Left hindlimb (tissue), 1 donor: ENCODE measurements at regions not wholly inside any gene's neighbourhood (a gene's known extent, or its start where the extent isn't known, plus 50 kb on each side); places are given as distances from the start of the nearest gene placed in this dataset.
"Not testable (repeated sequence)": the region's sequence is repeated elsewhere in the genome, so short reads cannot be mapped to it uniquely, and the experiment has no call there.

ENCODE experiments used
- DNase-seq: peaks from one replicate; pipeline ENCODE4 v3.0.0-alpha.2; 2018

DNA sequence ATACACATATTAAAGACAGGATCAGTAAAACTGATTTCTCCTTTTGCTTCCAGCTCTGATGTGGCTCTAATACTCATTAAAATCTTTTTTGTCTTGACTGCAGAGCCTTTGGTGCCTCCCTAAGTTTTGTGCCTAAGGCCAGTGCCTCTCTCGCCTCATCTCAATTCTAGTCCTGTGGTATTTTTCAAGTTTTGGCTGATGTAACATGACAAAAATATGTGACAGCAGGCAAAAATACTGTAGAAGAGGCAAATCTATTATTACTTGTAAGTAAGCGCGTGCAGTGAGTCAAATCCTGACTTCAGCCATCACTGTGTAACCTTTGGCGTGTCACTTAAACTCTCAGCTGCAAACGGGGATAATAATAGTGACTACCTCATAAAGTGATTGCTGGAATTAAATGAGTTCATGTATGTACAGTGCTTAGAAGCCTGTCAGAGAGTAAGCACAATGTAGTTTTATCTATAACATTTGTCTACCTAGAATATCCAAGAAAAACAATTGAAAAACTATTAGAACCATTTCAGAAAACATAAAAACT lies 74.0 kb downstream of the MAB21L3 start:
- no peak for DNase-seq

DNA sequence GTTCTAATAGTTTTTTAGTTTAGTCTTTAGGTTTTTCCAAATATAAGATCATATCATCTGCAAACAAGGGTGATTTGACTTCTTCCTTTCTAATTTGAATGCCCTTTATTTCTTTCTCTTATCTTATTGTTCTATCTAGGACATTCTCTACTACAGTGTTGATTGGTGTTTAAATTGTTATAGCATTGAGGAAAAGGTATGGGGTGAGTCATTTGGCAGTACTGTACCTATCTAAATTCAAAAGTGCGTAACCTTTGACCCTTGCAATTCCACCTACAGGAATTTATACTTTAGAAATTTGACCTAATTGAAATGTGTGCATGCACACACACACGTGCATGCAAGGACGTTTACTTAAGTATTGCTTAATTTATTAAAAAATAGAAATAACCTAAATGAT lies 78.3 kb downstream of the MAB21L3 start:
- DNase-seq: no peak

DNA sequence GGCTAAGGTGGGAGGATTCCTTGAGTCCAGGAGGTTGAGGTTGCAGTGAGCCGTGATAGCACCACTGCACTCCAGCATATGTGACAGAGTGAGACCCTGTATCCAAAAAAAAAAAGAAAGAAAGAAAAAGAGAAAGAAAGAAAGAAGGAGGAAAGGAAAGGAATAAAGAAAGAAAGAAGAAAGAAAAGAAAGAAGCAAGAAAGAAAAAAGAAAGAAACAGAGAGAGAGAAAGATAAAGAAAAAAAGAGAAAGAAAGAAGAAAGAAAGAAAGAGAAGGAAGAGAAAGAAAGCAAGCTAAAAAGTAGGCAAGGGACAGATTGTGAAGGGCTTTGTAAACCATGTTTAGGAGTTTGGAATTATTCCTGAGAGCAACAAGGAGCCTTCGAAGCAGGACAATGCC lies 80.1 kb downstream of the MAB21L3 start:
- no peak for DNase-seq

DNA sequence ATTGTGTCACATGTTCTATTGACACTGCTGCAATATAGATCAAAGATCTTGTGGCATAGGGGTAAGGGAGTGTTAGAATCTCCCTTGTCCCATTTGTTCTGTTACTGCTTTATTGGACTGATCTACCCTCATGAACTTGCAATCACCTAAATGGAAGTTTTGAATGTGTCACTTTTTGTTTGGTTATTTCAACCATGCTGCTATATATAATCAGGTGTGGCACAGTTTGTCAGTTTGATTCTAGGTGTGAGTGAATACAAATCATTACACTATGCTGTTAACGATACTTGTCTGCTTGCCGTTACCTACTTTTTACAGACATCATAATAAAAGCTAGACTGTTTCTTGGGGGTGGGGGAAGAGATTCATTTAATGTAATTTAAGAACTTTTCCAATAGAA lies 82.6 kb downstream of the MAB21L3 start:
- no peak for DNase-seq

DNA sequence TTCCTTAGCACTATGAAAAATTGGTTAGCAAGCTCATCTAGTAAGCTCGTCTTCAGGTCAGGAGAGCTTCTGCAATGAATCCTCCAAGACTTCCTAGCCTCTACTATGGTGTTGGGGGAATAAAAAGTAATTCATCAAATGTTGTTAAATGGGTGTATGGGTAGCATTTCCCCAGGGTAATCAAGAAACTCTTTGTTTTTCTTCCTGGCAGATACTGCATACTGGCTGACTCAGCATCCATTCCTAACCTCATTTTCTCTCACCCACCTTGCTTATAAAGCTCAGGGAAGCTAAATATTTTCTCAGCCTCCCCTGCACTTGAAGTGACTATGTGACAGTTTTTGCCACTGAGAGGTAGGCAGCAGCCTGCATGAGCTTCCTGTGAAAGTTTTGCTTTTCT lies 83.4 kb downstream of the MAB21L3 start:
- DNase-seq: no peak

DNA sequence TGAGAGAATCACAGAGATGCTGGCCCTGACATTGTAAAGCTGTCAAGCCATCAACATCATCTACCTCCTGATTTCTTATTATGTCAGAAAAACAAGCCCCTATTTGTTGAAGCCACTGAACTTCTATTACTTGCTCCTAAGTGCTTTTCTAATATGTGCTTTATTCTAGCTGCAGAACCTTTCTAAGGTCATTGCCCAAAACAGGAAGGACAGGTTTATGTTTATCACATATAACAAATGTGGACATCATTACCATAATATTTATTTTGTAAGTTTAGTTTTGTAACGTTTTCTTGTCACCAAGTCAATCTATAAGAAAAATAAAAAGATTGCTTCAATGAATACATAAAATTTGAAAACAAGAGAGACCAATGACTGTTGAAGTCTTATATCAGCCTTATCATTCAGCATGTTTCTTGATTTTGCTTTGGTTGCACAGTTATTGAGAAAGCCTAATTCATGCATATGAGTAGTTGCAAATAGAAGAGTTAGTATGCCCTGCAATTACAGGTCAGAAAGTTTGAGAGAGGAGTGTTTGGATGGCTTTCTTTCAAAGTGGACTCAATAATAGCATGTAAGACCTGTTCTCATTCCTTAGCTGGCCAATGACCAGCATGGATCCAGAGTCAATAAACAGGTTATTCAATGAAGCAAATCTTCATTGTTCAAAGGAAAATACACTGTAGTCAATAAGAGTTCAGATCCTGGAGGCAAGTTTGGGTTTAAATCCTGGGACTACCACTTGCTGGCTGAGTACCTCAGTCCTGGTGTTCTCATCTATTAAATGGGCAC lies 84.1 kb downstream of the MAB21L3 start:
- no peak for DNase-seq

DNA sequence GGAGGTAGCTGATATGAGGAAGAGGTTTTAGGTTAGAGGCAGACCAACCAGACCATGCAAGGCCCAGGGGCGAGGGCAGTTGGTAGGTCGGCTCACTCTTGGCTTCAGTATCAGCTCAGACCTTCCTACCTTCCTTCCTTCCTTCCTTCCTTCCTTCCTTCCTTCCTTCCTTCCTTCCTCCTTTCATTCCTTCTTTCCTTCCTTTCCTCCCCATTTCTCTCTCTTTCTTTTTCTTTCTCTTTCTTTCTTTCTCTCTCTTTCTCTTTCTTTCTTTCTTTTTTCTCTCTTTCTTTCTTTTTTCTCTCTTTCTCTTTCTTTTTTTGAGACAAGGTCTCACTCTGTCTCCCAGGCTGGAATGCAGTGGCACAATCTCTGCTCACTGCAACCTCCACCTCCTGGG lies 89.1 kb downstream of the MAB21L3 start:
- not testable (repeated sequence) for DNase-seq

DNA sequence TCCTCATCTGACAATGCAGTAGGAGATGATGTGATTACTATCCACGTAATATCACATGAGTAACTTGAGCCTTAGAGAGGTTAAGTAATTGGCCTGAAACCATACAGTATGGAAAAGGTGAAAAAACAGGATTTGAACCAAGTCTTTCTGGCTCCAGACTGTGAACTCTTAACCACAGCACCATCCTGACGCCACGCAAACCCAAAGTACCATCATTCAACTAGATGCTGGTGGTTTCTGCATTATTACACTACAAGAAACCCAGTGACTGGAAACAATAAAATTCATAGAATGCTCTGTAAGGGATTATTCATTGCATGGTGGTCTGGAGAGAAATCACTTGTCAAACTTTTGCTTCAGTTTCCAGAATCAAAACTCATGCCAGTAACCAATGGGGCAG lies 90.7 kb downstream of the MAB21L3 start:
- DNase-seq: no peak

DNA sequence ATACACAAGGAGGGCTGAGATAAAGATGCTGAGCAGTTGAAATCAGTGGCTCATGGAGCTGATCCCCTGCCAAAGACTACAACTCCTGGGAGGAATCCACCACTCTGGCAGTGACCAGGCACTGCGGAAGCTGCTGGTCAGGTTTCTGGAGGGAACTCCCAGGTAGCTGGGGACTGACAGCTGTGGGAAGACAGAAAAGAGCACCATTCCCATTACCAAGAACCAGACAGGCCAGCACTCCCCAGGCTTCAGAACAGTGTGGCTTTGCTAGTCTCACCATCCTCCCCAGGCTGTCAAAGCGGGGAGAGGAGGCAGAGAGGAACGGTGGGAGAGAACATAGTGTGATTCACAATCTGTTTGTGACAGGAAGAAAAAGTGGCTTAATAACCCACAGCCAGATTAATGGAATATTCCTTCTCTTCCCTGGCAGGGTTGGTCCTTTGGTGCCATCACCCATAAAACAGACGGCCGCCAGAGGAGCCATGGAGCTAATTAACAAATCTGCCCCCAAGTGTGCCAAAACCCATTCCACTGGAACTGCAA lies 92.1 kb downstream of the MAB21L3 start:
- DNase-seq: no peak

DNA sequence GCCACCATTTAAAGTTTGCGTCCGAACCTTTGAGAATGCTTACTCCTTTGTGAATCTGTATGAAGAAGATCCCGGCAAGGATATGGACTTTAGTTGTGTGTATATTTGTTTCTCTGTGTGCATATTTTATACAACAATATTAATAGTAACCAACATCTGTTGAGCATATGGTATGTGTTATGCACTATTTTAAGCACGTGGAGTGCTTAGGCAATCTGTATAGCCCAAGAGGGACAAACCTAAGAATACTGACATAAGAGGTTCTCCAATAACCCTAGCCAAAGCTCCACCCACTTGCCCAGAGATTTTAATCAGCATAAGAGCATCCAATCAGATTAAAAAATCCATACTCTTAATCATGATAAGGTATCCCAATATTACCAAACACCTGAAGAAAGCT lies 92.7 kb downstream of the MAB21L3 start:
- DNase-seq: no peak

DNA sequence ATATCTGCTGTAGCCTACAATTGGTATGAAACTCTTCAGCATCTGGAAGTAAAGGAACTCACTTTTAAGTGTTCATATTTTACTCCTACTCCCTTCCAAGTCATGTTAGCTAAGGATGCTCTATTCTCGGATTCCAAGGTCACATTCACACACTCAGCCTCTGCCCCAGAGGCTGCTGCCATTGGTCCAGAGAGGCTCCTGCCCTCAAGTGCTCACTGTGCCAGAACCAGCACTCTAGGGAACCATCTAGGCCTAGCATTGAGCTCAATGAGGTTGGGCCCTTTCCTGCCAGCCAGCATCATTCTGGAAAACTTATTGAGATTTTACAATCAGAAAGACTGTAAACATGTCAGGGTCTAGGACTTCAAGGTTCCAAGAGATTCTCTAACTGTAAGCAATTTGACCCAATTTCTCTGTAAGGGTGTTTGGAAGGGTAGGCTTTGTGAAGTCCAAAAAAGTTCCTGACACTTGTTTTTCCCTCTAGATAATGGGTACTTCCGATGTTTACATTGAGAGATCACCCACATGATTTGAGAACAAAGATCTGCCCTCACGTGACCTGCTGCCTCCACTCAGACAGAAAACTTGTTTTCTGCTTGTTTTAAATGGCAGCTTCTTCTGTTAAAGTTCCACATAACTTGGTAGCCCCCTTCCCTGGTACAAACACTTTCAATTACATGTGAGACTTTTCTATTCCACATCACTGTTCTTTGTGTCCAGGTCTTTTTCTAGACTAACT lies 94.9 kb downstream of the MAB21L3 start:
- DNase-seq: no peak

DNA sequence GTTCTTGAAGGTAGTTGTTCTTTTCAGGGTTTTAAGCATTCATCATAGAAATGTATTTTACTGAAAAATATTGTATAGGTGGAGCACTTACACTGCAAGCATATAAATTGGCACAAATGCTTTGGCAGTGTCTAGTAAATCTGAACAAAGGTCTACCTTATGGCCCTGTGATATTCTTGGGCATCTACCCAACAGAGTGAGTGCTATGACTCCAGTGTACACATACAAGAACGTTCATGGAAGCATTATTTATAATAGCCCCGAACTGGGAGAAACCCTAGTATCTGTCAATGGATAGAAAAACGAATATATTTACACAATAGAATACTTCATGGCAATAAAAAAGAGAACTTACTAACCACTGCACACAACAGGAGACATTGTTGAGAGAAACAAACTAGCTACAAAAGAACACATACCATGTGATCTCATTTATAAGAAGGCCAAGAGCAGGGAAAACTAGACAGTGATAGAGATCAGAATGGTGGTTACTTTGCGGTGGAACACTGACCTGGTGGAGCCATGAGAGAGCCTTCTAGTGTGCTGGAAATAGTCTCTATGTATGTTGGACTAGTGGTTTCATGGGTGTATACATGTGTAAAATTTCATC lies 96.0 kb downstream of the MAB21L3 start:
- no peak for DNase-seq

DNA sequence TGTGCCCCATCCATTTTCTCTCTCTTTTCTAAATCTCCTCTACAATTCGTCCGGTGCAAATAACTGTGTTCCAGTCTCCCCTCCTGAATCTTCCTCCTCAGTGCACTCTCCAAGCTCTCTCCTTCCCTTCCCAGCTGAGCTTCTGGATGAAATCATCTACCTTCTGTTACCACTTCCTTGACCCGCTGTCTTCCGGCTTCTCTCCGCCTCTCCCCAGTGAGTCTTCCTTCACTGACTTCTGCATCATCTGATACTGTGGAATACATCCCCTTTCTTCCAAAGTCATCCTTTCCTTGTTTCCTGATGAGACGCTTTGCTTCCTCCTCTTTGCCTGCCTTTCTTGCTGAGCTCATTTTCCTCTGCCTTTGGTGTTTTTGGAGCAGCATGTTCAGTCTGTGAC lies 96.9 kb downstream of the MAB21L3 start:
- no peak for DNase-seq

DNA sequence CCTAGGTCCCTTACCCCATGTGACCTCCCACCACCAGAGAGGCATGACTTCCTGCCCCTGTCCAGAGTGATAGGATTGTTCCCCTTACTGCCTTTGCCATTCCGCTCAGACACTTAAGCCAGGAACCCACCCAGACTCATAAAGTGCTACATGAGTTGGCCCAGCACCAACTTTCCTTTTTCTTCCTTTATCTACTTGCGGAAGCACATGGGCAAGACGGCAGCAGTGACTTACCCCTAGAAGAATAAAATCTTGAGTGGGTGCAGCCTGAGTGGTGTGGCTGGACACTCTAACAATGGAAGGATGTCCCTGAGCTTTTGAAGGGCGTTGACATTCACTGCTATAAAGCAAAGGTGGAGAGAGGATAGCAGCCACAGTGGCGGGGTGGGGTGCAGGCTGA lies 100.1 kb downstream of the MAB21L3 start:
- DNase-seq: no peak

DNA sequence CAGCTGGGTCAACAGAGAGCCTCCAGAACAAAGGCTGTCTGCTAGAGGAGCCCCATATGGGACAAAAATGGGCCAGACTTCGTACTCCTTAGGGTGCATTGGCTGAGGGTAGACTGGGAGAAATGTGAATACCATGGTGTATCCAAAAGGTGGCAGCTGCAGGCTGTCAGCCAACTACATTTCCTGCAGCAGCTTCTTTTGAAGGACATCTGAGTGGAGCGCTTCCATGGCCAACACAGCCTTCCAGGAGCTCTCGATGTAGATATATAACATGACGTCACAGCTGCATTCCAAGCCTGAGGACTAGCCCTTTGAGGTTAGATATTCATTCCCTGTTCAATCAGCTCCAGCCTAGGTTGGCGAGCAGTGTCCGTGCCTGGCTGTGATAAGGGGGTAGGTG lies 107.7 kb downstream of the MAB21L3 start:
- no peak for DNase-seq

DNA sequence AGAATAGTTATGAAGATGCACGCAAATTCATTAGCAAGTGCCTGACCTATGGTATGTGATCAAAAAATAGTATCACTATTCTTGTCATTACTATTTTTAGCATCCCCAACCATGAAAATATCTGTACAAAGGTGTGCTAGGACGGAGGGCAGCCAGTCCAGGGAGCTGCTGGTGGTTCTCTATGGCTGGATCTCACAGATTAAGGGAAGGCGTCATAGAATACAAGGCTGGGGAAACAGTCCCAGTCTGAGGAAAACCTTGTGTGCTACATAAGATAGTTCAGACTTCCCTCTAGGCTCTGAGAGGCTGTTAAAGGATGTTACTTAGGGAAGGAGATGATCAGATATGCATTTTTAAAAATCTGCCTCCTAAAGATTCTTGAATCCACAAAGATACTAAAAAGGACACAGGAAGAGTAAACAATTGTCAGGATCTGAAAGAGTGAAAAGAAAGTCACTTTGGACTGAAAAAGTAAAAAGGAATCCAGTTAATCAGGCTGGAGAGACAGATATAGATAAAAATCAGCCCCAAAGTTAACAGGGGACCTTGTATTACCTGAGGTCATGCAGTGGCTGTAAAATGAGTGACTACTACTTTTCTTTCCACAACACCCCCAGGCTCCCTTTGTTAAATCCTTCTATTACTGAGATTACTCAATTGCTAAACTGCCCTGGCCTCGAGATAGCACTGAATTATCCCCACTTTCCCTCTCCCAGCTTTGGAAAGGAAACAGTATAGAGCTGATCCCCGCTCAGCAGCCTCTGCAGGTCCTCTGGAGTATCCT lies 108.6 kb downstream of the MAB21L3 start:
- no peak for DNase-seq

DNA sequence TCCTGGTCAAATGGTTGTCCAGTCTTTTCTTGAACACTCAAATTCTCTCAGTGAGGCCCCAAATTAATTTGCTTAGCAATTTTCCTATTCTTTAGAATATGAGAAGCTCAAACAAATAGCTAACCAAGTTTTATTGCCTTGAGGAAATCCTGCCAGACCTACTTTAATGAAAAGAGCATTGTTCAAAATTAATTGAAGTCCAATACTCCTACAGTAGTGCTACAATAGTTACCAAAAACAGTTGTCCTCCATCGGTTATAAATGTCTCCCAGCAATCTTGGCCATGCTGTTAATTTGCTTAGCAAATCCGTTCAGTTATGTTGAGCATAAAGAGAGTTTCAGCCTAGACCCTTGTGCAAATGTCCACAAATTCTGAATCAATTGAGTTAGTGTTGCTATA lies 112.9 kb downstream of the MAB21L3 start:
- no peak for DNase-seq

DNA sequence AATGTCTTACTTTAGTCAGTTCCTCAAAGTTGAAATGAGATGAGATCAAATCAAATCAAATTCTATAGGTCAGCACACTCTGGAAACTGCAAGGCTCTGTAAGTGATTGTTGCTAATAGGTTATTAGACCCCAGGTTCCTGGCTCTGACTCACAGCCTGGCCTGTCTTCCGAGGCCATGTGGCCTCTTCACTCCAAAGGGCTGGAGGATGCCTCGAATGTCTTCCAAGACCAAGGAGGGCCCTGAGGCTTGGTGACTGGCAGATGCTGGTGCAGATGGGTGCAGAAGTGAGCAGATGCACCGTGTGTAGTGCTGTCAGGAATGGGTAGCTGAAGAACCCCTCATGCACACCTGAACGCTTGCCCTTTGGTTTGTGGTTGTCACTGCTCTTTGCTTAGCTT lies 113.4 kb downstream of the MAB21L3 start:
- no peak for DNase-seq

DNA sequence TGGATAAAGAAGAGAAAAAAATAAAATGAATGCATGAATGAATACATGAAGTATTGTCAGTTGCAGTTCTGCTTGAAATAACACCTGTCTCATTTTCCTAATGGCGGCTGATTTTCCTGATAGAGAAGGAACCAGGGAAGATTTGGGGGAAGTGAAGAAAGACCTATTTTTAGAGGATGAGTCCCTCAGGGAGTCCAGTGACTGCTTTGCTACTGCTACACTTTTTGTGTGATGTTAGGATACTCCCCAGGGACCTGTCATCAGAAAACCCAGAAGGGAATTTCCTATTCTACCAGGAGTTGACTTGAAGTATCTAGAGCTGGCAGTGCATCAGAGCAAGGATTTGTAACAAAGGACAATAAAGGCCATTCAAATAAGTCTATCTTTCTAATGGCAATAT lies 114.8 kb downstream of the MAB21L3 start:
- no peak for DNase-seq

DNA sequence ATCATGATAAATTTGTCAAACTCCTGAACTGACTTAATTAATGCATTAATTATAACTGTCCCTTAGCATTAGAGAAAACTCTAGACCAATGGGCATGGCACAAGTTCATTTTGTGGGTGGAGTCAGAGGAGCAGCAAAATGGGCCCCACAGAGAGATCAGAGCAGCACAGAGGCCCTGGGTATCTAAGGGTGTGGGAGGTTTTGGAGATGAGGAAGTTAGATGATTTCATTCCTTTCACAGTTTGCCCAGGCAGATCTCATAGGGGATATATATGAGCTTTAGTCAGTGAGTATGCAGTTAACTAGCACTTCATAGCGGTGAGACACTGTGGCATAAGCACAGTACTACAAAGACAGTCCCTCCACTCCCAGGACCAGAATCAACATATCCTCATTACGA lies 117.3 kb downstream of the MAB21L3 start:
- no peak for DNase-seq

DNA sequence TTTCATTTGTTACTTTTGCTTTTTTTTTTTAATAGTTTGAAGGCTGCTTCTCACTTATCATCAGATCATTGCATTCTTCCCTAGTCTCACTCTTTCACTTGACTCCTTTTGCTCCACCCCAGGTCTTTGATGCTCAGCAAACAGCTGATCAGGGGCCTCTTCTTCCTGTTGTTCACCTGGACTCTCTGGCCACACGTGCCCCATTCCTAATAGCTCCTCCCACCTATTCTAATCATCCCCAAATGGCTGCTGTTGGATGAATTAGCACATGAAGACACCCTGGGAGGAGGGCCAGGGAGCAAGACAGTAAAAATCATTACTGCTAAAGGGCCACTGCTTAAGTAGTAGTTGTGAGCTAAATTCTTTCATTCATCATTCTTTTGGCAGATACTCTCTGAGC lies 119.5 kb downstream of the MAB21L3 start:
- DNase-seq: no peak

DNA sequence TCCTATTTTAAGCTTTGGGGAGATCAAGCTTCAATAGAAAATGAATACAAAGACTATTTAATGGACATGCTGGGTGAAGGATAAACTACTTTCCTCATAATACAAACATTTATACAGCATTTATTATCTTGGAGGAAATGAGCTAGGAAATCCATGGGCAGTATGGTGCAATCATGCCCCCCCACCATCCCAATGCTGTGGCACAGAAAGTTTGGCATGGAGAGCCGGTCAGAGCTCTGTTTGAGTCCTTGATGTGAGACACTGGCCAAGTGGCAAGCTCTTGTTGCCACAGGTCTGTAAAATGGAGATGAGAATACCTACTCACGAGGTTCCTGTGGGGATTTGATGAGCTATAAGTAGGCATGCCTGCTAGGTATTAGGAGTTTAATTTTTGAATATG lies 120.6 kb downstream of the MAB21L3 start:
- no peak for DNase-seq

DNA sequence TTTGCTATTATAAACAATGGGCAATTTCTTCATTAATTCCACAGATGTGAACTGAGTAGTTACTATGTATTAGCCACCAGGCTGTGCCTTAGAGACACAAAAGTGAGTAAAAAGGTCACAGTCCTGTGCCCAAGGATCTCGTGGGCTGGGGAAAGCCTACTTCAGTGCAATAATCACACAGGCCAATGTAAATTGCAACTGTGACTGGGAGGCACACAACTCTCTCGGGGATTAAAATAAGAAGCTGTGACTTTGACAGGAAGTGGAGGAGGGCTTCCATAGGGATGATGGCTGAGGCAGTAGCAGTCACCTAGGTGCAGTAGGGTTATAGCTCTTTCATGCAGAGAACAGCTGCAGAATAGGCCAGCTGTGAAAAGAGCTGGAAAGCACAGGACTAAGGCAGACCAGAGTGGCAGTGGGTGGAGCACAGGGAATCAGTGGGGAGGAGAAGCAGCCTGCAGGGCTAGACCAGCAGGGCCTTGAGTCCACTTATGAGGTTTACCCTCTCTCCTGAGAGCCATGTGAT lies 121.9 kb downstream of the MAB21L3 start:
- no peak for DNase-seq
